HG03103 (cell line): ENCODE measurements at regions not wholly inside any gene's neighbourhood (a gene's known extent, or its start where the extent isn't known, plus 50 kb on each side); places are given as distances from the start of the nearest gene placed in this dataset.

Source experiments
- ATAC-seq: cut with Tn5 transposase; IDR thresholded peaks from one replicate; pipeline ENCODE4 v1.9.1; 2021; ENCODE audit warnings: low read depth; ENCODE audit not compliant: unreplicated experiment

- no peak for ATAC-seq
These were observed 432.4 kb upstream of the RASGEF1B start for GRCh38 chr4:81904121-81904520.

- no peak for ATAC-seq
These were observed 431.5 kb upstream of the RASGEF1B start for GRCh38 chr4:81903212-81903611.

GRCh38 chr4:81898862-81899504 is 427.3 kb upstream of the RASGEF1B start:
- ATAC-seq: no peak

- ATAC-seq: no peak
These were observed 425.2 kb upstream of the RASGEF1B start for GRCh38 chr4:81896936-81897335.

GRCh38 chr4:81891005-81891996 is 419.6 kb upstream of the RASGEF1B start:
- ATAC-seq: no peak

- no peak for ATAC-seq
These were observed 413.3 kb upstream of the RASGEF1B start for GRCh38 chr4:81884986-81885385.

GRCh38 chr4:81883530-81884450 is 412.1 kb upstream of the RASGEF1B start:
- no peak for ATAC-seq

- no peak for ATAC-seq
These were observed 411.3 kb upstream of the RASGEF1B start for GRCh38 chr4:81883004-81883403.

- ATAC-seq: no peak
These were observed 410.3 kb upstream of the RASGEF1B start for GRCh38 chr4:81881855-81882621.

GRCh38 chr4:81876106-81876505 is 404.4 kb upstream of the RASGEF1B start:
- no peak for ATAC-seq

GRCh38 chr4:81874661-81875515 is 403.2 kb upstream of the RASGEF1B start:
- ATAC-seq: no peak

- no peak for ATAC-seq
These were observed 398.6 kb upstream of the RASGEF1B start for GRCh38 chr4:81870275-81870674.

GRCh38 chr4:81860111-81860510 is 388.4 kb upstream of the RASGEF1B start:
- no peak for ATAC-seq

- no peak for ATAC-seq
These were observed 382.7 kb upstream of the RASGEF1B start for GRCh38 chr4:81854406-81854805.

- ATAC-seq: no peak
These were observed 380.5 kb upstream of the RASGEF1B start for GRCh38 chr4:81852031-81852715.

GRCh38 chr4:81850701-81851100 is 379.0 kb upstream of the RASGEF1B start:
- no peak for ATAC-seq

- ATAC-seq: no peak
These were observed 374.1 kb upstream of the RASGEF1B start for GRCh38 chr4:81845761-81846160.

- ATAC-seq: no peak
These were observed 373.6 kb upstream of the RASGEF1B start for GRCh38 chr4:81845273-81845672.
